GM18907 (cell line): ENCODE measurements at regions not wholly inside any gene's neighbourhood (a gene's known extent, or its start where the extent isn't known, plus 50 kb on each side); places are given as distances from the start of the nearest gene placed in this dataset.

Experiments used
- ATAC-seq: cut with Tn5 transposase; IDR thresholded peaks from one replicate; pipeline ENCODE4 v1.9.1; 2021; ENCODE audit warnings: mild to moderate bottlenecking, moderate library complexity; ENCODE audit not compliant: unreplicated experiment

GRCh38 chr14:97246648-97247047 lies 449.5 kb downstream of the VRK1 start:
- ATAC-seq = no peak

- no peak for ATAC-seq
Measured at GRCh38 chr14:97248973-97249372, 451.8 kb downstream of the VRK1 start.

GRCh38 chr14:97250931-97251330 lies 453.7 kb downstream of the VRK1 start:
- no peak for ATAC-seq

- ATAC-seq = peak; percentile 60
Measured at GRCh38 chr14:97251491-97252155, 454.4 kb downstream of the VRK1 start.

GRCh38 chr14:97253756-97254155 lies 456.6 kb downstream of the VRK1 start:
- no peak for ATAC-seq

- ATAC-seq = no peak
Measured at GRCh38 chr14:97262336-97262735, 465.2 kb downstream of the VRK1 start.

GRCh38 chr14:97264516-97265230 lies 467.5 kb downstream of the VRK1 start:
- no peak for ATAC-seq

- ATAC-seq = no peak
Measured at GRCh38 chr14:97266653-97267052, 469.5 kb downstream of the VRK1 start.

- ATAC-seq = no peak
Measured at GRCh38 chr14:97267509-97267908, 470.3 kb downstream of the VRK1 start.

GRCh38 chr14:97268097-97268496 lies 470.9 kb downstream of the VRK1 start:
- no peak for ATAC-seq

- no peak for ATAC-seq
Measured at GRCh38 chr14:97270308-97270707, 473.1 kb downstream of the VRK1 start.

GRCh38 chr14:97271451-97271960 lies 474.3 kb downstream of the VRK1 start:
- no peak for ATAC-seq

- ATAC-seq = no peak
Measured at GRCh38 chr14:97273540-97273939, 476.4 kb downstream of the VRK1 start.

GRCh38 chr14:97274626-97275025 lies 477.4 kb downstream of the VRK1 start:
- no peak for ATAC-seq

- no peak for ATAC-seq
Measured at GRCh38 chr14:97275276-97275675, 478.1 kb downstream of the VRK1 start.

- no peak for ATAC-seq
Measured at GRCh38 chr14:97276573-97276972, 479.4 kb downstream of the VRK1 start.

- ATAC-seq = no peak
Measured at GRCh38 chr14:97277711-97278110, 480.5 kb downstream of the VRK1 start.

- no peak for ATAC-seq
Measured at GRCh38 chr14:97280526-97280925, 483.3 kb downstream of the VRK1 start.

GRCh38 chr14:97281741-97282140 lies 484.6 kb downstream of the VRK1 start:
- ATAC-seq = no peak

GRCh38 chr14:97282210-97283004 lies 485.2 kb downstream of the VRK1 start:
- ATAC-seq = peak; percentile 54

- ATAC-seq = no peak
Measured at GRCh38 chr14:97283005-97283403, 485.8 kb downstream of the VRK1 start.

GRCh38 chr14:97283426-97283825 lies 486.2 kb downstream of the VRK1 start:
- no peak for ATAC-seq
